LNCaP clone FGC (cell line): ENCODE measurements at regions not wholly inside any gene's neighbourhood (a gene's known extent, or its start where the extent isn't known, plus 50 kb on each side); places are given as distances from the start of the nearest gene placed in this dataset.

ENCODE experiments used
- DNase-seq: peaks from one replicate; pipeline ENCODE4 v3.0.0-alpha.2; 2011; ENCODE audit warnings: low read depth
- H3K4me3 ChIP-seq: 2 replicates; pipeline ENCODE4 v1.5.1; 2011; ENCODE audit warnings: mild to moderate bottlenecking, low read depth, low read length, control low read depth
- TF ChIP-seq, protein P1 (sequence below): IDR thresholded peaks from 2 replicates; pipeline ENCODE4 v1.5.1; 2012; ENCODE audit warnings: mild to moderate bottlenecking; ENCODE audit not compliant: control insufficient read depth, insufficient read depth; ENCODE audit errors: extremely low read depth

DNA sequence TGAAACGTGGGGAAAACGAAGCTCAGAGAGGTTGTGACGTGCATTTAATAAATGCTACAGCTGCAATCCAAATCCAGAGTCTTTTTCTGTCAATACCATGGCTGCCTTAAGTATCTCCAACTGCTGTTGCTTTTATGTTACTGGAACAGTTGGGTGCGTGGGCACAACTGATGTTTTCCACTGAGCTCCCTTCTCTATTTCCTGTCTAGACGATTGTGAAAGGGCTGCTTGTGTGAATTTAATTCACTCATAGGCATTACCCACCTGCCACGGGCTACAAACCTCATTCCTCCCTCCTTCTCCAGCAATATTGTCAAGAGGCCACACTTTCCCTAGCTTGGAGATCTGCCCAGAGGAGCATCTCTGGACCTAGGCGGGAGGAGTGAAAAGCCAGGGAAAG is 526.0 kb downstream of the MID1IP1 start:
- no peak overlapping the region for H3K4me3 ChIP-seq
- DNase-seq: no peak
- TF ChIP-seq, protein P1, sequence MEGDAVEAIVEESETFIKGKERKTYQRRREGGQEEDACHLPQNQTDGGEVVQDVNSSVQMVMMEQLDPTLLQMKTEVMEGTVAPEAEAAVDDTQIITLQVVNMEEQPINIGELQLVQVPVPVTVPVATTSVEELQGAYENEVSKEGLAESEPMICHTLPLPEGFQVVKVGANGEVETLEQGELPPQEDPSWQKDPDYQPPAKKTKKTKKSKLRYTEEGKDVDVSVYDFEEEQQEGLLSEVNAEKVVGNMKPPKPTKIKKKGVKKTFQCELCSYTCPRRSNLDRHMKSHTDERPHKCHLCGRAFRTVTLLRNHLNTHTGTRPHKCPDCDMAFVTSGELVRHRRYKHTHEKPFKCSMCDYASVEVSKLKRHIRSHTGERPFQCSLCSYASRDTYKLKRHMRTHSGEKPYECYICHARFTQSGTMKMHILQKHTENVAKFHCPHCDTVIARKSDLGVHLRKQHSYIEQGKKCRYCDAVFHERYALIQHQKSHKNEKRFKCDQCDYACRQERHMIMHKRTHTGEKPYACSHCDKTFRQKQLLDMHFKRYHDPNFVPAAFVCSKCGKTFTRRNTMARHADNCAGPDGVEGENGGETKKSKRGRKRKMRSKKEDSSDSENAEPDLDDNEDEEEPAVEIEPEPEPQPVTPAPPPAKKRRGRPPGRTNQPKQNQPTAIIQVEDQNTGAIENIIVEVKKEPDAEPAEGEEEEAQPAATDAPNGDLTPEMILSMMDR: no peak

- DNase-seq: no peak
- TF ChIP-seq, protein P1: no peak
- H3K4me3 ChIP-seq: no peak overlapping the region
These were observed 526.4 kb downstream of the MID1IP1 start for GRCh38 chrX:39327705-39328104.

DNA sequence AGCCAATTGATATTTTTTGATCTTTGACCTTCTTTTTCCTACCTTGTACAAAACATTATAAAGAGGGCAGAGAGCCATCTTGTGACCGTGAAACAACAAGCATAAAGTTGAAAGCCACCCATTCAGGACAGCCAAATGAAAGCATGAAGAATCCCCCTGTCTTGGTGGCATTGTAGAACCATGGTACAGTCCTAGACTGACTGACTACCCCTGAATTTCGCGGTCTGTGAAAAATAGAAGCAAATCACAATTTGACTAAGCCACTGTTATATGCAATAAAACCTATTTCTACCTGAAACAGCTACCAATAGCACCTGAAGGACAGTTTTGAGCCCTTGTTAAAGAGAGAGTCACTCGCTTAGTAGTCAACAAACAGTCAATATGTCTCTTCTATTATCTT is 527.4 kb downstream of the MID1IP1 start:
- TF ChIP-seq, protein P1: no peak
- no peak overlapping the region for H3K4me3 ChIP-seq
- no peak for DNase-seq

DNA sequence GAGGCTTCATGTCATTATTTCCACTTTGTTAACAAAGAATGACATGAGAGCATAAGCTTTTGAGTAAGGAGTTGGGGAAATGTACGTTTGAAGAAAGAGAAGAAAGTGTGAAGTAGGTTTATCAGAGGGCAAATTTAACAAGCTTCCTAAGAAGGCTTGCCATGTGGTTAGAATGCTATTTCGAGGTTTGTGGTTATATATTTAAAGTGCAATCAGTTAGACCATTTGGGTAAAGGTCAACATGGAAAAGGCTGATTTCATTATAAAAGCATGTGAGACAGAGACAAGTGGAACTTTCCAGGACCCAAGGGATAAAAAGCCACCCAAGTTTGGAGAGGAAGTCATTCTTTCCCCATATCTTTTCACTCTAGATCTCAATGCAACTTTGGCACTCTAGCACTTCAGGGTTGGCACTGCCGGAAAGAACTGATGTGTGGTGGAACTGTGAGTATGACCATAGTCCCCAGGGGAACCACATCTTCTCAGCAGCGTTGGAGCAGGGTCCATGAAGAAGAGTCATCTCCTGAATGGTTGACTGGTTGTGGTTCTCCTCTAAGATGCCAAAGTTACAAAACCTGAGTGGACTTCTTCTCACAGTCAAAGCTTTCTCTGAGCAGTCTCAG is 529.9 kb downstream of the MID1IP1 start:
- DNase-seq: no peak
- TF ChIP-seq, protein P1: no peak
- H3K4me3 ChIP-seq: no peak overlapping the region

DNA sequence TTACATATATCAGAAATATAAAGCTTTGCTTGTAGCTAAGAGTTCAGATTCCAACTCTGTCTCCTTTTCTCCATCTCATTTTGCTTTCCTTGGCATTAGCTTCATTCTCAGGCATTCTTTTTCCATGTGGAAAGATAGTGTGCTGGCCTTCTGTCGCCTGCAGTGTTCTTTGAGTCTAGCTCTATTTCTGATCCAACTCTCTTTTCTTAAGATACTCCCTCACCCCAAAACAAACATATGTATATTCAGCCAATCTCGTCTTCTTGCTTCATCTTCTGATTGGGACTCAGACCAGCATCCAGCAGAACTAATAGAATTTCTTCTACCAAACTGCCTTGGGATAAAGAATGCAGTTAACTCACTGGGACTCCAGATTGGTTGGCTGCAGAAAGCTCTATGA is 532.2 kb downstream of the MID1IP1 start:
- no peak for DNase-seq
- H3K4me3 ChIP-seq: no peak overlapping the region
- TF ChIP-seq, protein P1: no peak

GRCh38 chrX:39335513-39336235 is 534.4 kb downstream of the MID1IP1 start:
- H3K4me3 ChIP-seq: no peak overlapping the region

More at GRCh38 chrX:39335513-39336235, 534.4 kb downstream of the MID1IP1 start:
- TF ChIP-seq, protein P1: no peak
- DNase-seq: no peak
